BJ (cell line): ENCODE measurements at regions not wholly inside any gene's neighbourhood (a gene's known extent, or its start where the extent isn't known, plus 50 kb on each side); places are given as distances from the start of the nearest gene placed in this dataset.
"Not testable (repeated sequence)": the region's sequence is repeated elsewhere in the genome, so short reads cannot be mapped to it uniquely, and the experiment has no call there.

ENCODE experiments used
- CTCF ChIA-PET: fragments of 350-600 bp; formaldehyde crosslinking; extraction: SDS; loops from one replicate; lab custom pipeline; 2021; ENCODE audit warnings: antibody characterized with exemption, inconsistent platforms; lab: Yijun Ruan, JAX
- POLR2A ChIA-PET: fragments of 300-600 bp; sonication (Branson Sonifier 250); formaldehyde crosslinking; extraction: SDS; loops from one replicate; lab custom pipeline; 2021; ENCODE audit warnings: antibody characterized with exemption; lab: Charles Lee
- DNase-seq: peaks from one replicate; pipeline ENCODE4 v3.0.0-alpha.2; 2011; ENCODE audit warnings: low read depth
- H3K27me3 ChIP-seq: 2 replicates; pipeline ENCODE4 v1.6.0; 2011; ENCODE audit warnings: low read length; ENCODE audit not compliant: control insufficient read depth, insufficient read depth
- H3K36me3 ChIP-seq: 2 replicates; pipeline ENCODE4 v1.5.1; 2011; ENCODE audit warnings: low read length; ENCODE audit not compliant: control insufficient read depth, insufficient read depth
- H3K4me3 ChIP-seq: 2 replicates; pipeline ENCODE4 v1.5.1; 2011; ENCODE audit warnings: low read depth, mild to moderate bottlenecking, control low read depth, low read length
- TF ChIP-seq, protein P1 (sequence below): IDR thresholded peaks from 2 replicates; pipeline ENCODE4 v1.5.1; 2011; ENCODE audit warnings: low read depth, mild to moderate bottlenecking, control low read depth, inconsistent platforms, low read length, moderate library complexity; ENCODE audit not compliant: insufficient read depth

DNA sequence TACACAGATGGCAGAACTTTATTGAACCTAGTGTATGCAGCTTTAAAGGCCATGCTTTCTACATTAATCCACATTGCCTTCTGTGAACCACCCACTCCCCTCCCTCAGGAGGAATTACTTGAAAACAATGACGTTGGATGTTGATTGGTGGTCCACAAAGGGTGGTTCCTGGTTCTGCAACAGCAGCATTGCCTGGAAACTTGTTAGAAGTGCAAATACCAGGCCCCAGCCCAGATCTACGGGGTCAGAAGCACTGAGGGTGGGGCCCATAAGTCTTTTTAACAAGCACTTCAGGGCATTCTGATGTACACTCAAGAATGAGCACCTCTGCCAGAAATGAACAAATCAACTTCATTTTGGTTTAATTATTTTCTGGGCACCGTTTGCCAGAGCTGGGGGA is 91.0 kb downstream of the ISX start:
- peaks cover 2% of the 10 kb centered on the region; the same call in 1 of the 2 replicates for H3K27me3 ChIP-seq
- no peaks in the 10 kb centered on the region for H3K36me3 ChIP-seq
- DNase-seq, result no peak
- POLR2A ChIA-PET, result no interaction called here
- H3K4me3 ChIP-seq, result no peak overlapping the region
- TF ChIP-seq, protein P1, sequence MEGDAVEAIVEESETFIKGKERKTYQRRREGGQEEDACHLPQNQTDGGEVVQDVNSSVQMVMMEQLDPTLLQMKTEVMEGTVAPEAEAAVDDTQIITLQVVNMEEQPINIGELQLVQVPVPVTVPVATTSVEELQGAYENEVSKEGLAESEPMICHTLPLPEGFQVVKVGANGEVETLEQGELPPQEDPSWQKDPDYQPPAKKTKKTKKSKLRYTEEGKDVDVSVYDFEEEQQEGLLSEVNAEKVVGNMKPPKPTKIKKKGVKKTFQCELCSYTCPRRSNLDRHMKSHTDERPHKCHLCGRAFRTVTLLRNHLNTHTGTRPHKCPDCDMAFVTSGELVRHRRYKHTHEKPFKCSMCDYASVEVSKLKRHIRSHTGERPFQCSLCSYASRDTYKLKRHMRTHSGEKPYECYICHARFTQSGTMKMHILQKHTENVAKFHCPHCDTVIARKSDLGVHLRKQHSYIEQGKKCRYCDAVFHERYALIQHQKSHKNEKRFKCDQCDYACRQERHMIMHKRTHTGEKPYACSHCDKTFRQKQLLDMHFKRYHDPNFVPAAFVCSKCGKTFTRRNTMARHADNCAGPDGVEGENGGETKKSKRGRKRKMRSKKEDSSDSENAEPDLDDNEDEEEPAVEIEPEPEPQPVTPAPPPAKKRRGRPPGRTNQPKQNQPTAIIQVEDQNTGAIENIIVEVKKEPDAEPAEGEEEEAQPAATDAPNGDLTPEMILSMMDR, result no peak
- CTCF ChIA-PET, result interaction anchor here (0.6 to 0.7 kb wide), 3 partner anchors 8 to 1827 kb away, joined by 3 read pairs; no protein-coding TSS in a partner anchor

- Histone ChIP-seq H3K36me3 (no peaks in the 10 kb centered on the region), H3K4me3 (no peak overlapping the region), H3K27me3 (no peaks in the 10 kb centered on the region)
- ChIA-PET CTCF (interaction anchor here (1.2 to 2.6 kb wide), 3 partner anchors 73 to 1857 kb away, joined by 4 to 9 read pairs (median 8); no protein-coding TSS in a partner anchor), POLR2A (no interaction called here)
- DNase-seq, result no peak
- TF ChIP-seq, protein P1, result no peak
These were observed 92.4 kb downstream of the ISX start for GRCh38 chr22:35158336-35158735.

DNA sequence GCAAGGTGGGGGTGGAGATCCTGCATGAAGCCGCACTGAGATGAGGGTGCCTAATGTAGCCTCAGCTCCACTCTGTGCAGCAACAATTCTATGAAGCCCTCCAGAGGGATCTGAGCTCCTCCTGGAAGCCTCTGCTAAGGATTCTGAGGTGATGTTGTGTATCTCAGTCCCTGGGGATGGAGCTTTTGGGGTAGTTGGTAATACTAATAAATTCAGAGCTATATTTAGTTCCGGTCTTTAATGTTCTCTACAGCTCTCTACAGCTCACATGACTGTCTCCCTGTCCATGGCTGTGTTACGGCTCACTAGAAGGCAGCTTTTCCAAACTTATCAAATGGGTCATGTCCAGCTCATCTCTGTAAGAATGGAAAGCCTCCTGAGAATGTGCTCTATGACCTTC is 93.4 kb downstream of the ISX start:
- POLR2A ChIA-PET, result no interaction called here
- CTCF ChIA-PET, result interaction anchor here (1.2 to 2.6 kb wide), 4 partner anchors 11 to 1858 kb away, joined by 3 to 9 read pairs (median 6); no protein-coding TSS in a partner anchor
- TF ChIP-seq, protein P1, result no peak

GRCh38 chr22:35160268-35160667 is 94.3 kb downstream of the ISX start:
- DNase-seq, result no peak
- TF ChIP-seq, protein P1, result no peak
- no peaks in the 10 kb centered on the region for H3K27me3 ChIP-seq
- ChIA-PET CTCF (interaction anchor here (1.3 to 2.6 kb wide), 2 partner anchors 11 to 71 kb away, joined by 3 to 9 read pairs; no protein-coding TSS in a partner anchor), POLR2A (no interaction called here)
- no peak overlapping the region for H3K4me3 ChIP-seq
- H3K36me3 ChIP-seq, result no peaks in the 10 kb centered on the region

More for the DNA sequence above, 93.4 kb downstream of the ISX start:
- Histone ChIP-seq H3K4me3 (no peak overlapping the region), H3K27me3 (no peaks in the 10 kb centered on the region), H3K36me3 (no peaks in the 10 kb centered on the region)
- DNase-seq, result no peak

GRCh38 chr22:35165896-35166295 is 91.4 kb upstream of the HMGXB4 start:
- H3K36me3 ChIP-seq, H3K27me3 ChIP-seq, POLR2A ChIA-PET, H3K4me3 ChIP-seq, DNase-seq, CTCF ChIA-PET: not testable (repeated sequence)
